Lower leg skin (tissue), 4 donors: ENCODE measurements at regions not wholly inside any gene's neighbourhood (a gene's known extent, or its start where the extent isn't known, plus 50 kb on each side); places are given as distances from the start of the nearest gene placed in this dataset.

Experiments
- DNase-seq, 2 donors: peaks; one replicate each; pipeline ENCODE4 v3.0.0-alpha.2; 2019; ENCODE audit warnings: low spot score in 2 of 2
- H3K4me3 ChIP-seq: fragments of 200-600 bp; sonication (generic); 2 replicates; pipeline ENCODE4 v1.5.1; 2017; ENCODE audit warnings: mild to moderate bottlenecking, low read depth; ENCODE audit not compliant: poor library complexity, severe bottlenecking
- POLR2A ChIP-seq, 2 donors: fragments of 450-650 bp; IDR thresholded peaks; one replicate each; pipeline ENCODE4 v1.6.1; 2016 to 2017; ENCODE audit warnings: antibody characterized with exemption in 2 of 2, mild to moderate bottlenecking in 1 of 2, moderate library complexity in 1 of 2
- WGBS, 2 donors: methylation state at CpG; one replicate each; pipeline ENCODE4 v1.1.5; 2018; 5-methylcytosine and 5-hydroxymethylcytosine counted together
- intact Hi-C: fragments of 100-400 bp; cut with DNase I; formaldehyde crosslinking; loops from one replicate; pipeline ENCODE4 v1.15.0; 2023; ENCODE audit warnings: low total_unique reads
- TF ChIP-seq, protein P1 (sequence below), 3 donors: fragments of 450-650 bp; IDR thresholded peaks; one replicate each; pipeline ENCODE4 v1.5.1; 2016; ENCODE audit warnings: antibody characterized with exemption in 3 of 3, mild to moderate bottlenecking in 3 of 3, moderate library complexity in 2 of 3

GRCh38 chr4:111652236-111652635 lies 493.0 kb upstream of the FAM241A start:
- 45 to 46% methylated on average over 5 of the region's 5 CpGs for WGBS, 2 donors
- no peak overlapping the region for H3K4me3 ChIP-seq
- intact Hi-C loops: no loop called here
- no peak for DNase-seq
- no peak for TF ChIP-seq POLR2A (IDR thresholded peaks at IDR 0.05)
- TF ChIP-seq, protein P1, sequence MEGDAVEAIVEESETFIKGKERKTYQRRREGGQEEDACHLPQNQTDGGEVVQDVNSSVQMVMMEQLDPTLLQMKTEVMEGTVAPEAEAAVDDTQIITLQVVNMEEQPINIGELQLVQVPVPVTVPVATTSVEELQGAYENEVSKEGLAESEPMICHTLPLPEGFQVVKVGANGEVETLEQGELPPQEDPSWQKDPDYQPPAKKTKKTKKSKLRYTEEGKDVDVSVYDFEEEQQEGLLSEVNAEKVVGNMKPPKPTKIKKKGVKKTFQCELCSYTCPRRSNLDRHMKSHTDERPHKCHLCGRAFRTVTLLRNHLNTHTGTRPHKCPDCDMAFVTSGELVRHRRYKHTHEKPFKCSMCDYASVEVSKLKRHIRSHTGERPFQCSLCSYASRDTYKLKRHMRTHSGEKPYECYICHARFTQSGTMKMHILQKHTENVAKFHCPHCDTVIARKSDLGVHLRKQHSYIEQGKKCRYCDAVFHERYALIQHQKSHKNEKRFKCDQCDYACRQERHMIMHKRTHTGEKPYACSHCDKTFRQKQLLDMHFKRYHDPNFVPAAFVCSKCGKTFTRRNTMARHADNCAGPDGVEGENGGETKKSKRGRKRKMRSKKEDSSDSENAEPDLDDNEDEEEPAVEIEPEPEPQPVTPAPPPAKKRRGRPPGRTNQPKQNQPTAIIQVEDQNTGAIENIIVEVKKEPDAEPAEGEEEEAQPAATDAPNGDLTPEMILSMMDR (IDR thresholded peaks at IDR 0.05): no peak

DNA sequence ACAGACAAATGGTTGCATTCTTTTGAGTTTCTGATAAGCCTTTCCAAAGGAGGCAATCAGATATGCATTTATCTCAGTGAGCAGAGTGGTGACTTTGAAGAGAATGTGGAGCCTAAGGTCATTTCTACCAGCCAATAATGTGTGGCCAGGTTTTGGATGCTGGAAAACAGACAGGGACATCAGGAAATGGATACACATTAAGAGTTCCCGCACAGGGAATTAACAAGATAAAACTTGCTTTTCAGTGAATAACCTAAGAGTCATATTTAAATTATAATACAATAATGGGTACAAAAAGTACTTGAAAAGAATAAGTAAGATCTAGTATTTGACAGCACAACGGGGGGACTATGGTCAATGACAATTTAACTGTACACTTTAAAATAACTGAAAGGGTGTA lies 492.3 kb upstream of the FAM241A start:
- intact Hi-C loops: no loop called here

GRCh38 chr4:111662496-111662895 lies 482.8 kb upstream of the FAM241A start:
- 75 to 80% methylated on average over 1 of the region's 1 CpG for WGBS, 2 donors
- no peak for DNase-seq
- intact Hi-C loops: no loop called here
- H3K4me3 ChIP-seq: no peak overlapping the region
- TF ChIP-seq, protein P1 (IDR thresholded peaks at IDR 0.05): no peak
- no peak for TF ChIP-seq POLR2A (IDR thresholded peaks at IDR 0.05)

More for the DNA sequence above, 492.3 kb upstream of the FAM241A start:
- no peak for DNase-seq
- TF ChIP-seq, protein P1 (IDR thresholded peaks at IDR 0.05): no peak
- TF ChIP-seq POLR2A (IDR thresholded peaks at IDR 0.05): no peak
- 64% methylated on average over 2 of the region's 2 CpGs for WGBS, 2 donors
- H3K4me3 ChIP-seq: no peak overlapping the region

GRCh38 chr4:111664308-111664945 lies 480.8 kb upstream of the FAM241A start:
- no peak overlapping the region for H3K4me3 ChIP-seq
- 23 to 29% methylated on average over 1 of the region's 1 CpG for WGBS, 2 donors
- DNase-seq: no peak
- intact Hi-C loops: no loop called here
- TF ChIP-seq, protein P1 (IDR thresholded peaks at IDR 0.05): no peak
- TF ChIP-seq POLR2A (IDR thresholded peaks at IDR 0.05): no peak

DNA sequence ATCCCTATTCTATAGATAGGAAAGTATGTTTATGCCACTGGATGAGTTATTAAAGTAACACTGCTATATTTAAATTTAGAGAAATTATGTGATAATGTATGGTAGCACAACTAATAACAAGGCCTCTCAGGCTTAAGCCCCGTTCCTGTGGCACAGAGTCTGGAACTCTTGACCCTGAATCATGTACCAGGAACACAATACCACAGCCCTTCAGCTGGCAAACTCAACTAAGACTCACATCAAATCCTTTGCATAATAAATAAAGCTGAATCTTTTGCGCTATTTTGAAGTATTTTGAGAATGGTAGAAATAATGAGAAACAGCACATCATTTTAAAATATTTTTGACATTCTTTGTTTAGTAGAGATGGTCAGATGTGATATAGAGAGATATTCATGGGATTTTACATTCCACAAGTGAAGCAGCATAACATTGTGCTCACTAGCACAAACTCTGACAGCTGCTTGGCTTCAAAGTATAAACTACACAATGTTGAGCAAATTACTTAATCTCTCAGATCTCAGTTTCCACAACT lies 478.4 kb upstream of the FAM241A start:
- no peak for DNase-seq
- no peak for TF ChIP-seq POLR2A (IDR thresholded peaks at IDR 0.05)
- TF ChIP-seq, protein P1 (IDR thresholded peaks at IDR 0.05): no peak
- no peak overlapping the region for H3K4me3 ChIP-seq
- 75 to 81% methylated on average over 2 of the region's 2 CpGs for WGBS, 2 donors
- intact Hi-C loops: no loop called here

- 40 to 42% methylated on average over 2 of the region's 2 CpGs for WGBS, 2 donors
- no peak for DNase-seq
- intact Hi-C loops: no loop called here
- no peak overlapping the region for H3K4me3 ChIP-seq
- no peak for TF ChIP-seq POLR2A (IDR thresholded peaks at IDR 0.05)
- TF ChIP-seq, protein P1 (IDR thresholded peaks at IDR 0.05): no peak
These were observed 473.5 kb upstream of the FAM241A start for GRCh38 chr4:111671756-111672155.
